Mammary epithelial cell (primary cell): ENCODE measurements at regions not wholly inside any gene's neighbourhood (a gene's known extent, or its start where the extent isn't known, plus 50 kb on each side); places are given as distances from the start of the nearest gene placed in this dataset.

Source experiments
- EZH2 ChIP-seq: IDR thresholded peaks from 2 replicates; pipeline ENCODE4 v1.6.1; 2012; ENCODE audit warnings: low read length, inconsistent platforms, borderline replicate concordance
- TF ChIP-seq, protein P1 (sequence below), 2 donors: IDR thresholded peaks in 1 of 2; conservative IDR thresholded peaks in 1 of 2; 2 replicates each; pipeline ENCODE4 v1.5.1; 2011 to 2012; ENCODE audit warnings: inconsistent platforms in 2 of 2, low read length in 2 of 2, mild to moderate bottlenecking in 2 of 2, control low read depth in 1 of 2, low read depth in 1 of 2; ENCODE audit not compliant: insufficient read depth in 1 of 2; ENCODE audit errors: extremely low read depth in 1 of 2

DNA sequence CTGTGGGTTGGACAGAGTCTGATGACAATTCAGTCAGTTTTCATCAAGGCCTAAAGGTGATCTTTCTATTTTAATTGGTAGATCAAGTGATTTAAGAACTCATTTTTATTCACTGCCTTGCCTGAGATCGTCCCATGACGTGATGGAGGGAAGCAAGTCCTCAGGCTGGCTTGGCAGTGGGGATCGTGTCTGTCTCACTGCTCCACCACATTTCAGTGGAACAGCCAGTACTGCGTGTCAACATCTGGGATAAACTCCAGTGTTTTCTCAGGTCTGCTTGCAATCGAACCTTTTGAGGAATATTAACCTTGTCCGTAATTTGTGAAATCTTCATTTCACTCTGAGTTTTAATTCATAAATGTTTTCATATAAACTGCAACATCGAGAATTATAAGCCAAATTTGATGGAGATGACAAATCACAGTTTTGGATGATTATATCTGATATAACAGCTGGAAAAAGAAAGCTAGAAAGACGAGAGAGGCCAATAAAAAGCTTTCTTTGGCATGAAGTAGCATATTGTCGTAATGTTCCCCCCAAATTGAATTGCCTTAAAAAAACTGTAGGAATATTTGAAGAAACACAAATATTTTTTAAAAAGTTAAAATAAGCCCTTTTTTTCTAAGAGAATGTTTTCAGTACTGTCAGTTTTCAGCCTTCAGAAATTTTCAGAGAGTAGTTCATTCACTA, 414.7 kb upstream of the SPRED2 start:
- TF ChIP-seq, protein P1, sequence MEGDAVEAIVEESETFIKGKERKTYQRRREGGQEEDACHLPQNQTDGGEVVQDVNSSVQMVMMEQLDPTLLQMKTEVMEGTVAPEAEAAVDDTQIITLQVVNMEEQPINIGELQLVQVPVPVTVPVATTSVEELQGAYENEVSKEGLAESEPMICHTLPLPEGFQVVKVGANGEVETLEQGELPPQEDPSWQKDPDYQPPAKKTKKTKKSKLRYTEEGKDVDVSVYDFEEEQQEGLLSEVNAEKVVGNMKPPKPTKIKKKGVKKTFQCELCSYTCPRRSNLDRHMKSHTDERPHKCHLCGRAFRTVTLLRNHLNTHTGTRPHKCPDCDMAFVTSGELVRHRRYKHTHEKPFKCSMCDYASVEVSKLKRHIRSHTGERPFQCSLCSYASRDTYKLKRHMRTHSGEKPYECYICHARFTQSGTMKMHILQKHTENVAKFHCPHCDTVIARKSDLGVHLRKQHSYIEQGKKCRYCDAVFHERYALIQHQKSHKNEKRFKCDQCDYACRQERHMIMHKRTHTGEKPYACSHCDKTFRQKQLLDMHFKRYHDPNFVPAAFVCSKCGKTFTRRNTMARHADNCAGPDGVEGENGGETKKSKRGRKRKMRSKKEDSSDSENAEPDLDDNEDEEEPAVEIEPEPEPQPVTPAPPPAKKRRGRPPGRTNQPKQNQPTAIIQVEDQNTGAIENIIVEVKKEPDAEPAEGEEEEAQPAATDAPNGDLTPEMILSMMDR (conservative IDR thresholded peaks at IDR 0.05 in 1 of 2, IDR thresholded peaks at IDR 0.05 in 1 of 2; ENCODE audit: extremely low read depth in 1 of 2, insufficient read depth in 1 of 2, low read depth in 1 of 2, low read length in 2 of 2): no peak
- TF ChIP-seq EZH2: no peak
